SIG-M5 treated with dmso at 0.1 percent for 504 hours (cell line): ENCODE measurements at regions not wholly inside any gene's neighbourhood (a gene's known extent, or its start where the extent isn't known, plus 50 kb on each side); places are given as distances from the start of the nearest gene placed in this dataset.

ENCODE experiments used
- DNase-seq: peaks from one replicate; lab custom pipeline; 2025; ENCODE audit not compliant: unreplicated experiment; lab: John Stamatoyannopoulos, UW

GRCh38 chr10:43943818-43944360 is 295.2 kb upstream of the ZNF32 start:
- DNase-seq: no peak

- no peak for DNase-seq
These were observed 294.6 kb upstream of the ZNF32 start for GRCh38 chr10:43943119-43943817.

DNA sequence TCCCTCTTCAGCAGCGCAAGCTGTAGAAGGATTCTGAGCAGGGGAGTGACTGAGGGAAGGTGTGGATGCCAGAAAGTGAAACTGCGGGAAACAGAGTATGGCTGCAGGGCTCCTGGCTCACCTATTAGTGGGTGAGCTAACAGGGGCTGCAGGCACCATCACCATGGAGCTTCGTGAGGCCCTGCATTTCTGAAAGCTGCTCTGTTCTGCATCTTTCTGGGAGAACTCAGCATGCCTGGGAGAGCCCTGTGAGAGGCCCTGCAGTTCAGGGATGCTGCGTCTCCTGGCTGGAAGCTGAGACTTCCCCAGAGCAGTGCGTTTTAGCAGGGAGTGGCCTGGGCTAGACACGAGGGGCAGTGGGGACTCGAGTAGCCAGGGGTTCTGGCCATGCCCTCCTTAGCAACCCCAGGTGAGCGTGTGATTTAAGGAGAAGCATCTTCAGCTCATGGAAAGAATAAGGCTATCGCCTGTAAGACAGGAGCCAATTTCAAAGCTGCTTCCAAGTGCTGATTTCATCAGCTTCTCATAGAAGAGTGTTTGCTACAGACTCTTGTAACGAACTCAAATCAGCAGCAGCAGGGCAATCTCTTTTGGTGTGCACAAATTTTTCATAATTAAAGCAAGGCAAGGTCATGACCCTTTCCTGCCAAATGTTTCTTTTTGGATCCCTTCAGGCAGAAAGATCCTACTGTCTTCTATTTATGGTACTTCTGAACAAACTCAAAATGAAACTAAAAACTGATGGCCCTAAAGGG is 293.6 kb upstream of the ZNF32 start:
- DNase-seq: no peak

DNA sequence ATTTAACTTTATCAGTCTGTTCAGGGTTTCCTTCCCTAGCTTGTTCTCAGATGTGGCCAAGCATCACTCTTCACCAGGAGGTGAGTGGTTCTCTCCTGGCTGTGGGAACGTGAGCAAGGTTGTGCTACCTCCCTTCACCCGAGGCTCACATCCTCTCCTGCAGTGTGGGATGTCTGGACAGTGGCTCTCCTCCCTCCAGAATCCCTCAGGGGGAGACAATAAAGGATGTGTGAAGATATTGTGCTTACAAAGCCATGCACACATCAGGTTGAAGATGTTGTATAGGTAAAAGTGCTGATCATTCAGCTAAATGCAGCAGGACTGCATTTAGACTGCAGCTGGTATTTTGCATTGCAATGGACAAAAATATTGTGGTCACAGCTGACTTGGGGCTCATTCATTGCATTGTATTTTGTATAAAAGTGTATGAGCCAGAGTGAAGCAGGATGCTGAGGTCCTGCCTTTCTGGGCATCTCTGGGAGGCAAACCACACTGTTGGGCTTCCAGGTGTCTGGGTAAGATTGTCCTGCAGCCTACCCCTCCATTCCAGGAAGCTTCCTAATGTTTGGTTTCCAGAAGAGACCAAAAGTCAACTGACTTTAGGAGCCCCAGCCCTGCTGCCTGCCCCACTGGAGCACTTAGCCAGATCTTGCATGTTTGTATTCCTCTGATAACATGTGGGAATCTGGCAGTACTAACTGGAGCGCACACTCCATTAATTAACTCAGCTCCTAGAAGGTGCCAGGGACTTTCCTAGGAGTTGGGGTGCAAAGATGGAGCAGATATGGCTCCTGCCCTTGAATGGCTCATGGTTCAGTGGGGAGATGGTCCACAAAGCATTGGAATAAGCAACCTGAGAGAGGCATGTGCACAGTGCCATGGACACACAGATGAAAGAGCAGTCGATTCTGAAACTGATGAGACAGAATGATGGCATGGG is 292.5 kb upstream of the ZNF32 start:
- DNase-seq: no peak

GRCh38 chr10:43939939-43940820 is 291.5 kb upstream of the ZNF32 start:
- DNase-seq: no peak

GRCh38 chr10:43939389-43939938 is 290.8 kb upstream of the ZNF32 start:
- no peak for DNase-seq

- DNase-seq: no peak
These were observed 290.1 kb upstream of the ZNF32 start for GRCh38 chr10:43938810-43939209.

GRCh38 chr10:43931308-43931930 is 282.7 kb upstream of the ZNF32 start:
- no peak for DNase-seq

GRCh38 chr10:43930777-43931176 is 282.1 kb upstream of the ZNF32 start:
- no peak for DNase-seq

GRCh38 chr10:43930243-43930642 is 281.6 kb upstream of the ZNF32 start:
- no peak for DNase-seq

DNA sequence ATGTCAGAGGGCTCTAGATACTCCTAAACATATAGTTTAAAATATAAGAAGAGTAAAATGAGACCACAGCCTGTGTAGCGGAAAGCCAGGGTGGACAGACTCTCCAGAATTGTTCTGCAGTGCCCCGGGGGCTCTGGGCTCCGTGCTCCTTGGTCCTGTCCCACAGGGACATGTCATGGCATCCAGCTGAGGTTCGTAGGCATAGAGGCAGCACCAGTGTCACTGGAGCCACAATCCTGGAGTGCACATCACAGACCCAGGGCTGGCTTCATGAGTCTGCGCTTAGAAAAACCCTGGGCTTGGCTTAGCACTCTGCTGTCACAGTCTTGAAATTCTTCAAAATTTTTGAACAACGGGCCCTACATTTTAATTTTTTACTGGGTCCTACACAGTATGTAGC is 280.4 kb upstream of the ZNF32 start:
- no peak for DNase-seq

DNA sequence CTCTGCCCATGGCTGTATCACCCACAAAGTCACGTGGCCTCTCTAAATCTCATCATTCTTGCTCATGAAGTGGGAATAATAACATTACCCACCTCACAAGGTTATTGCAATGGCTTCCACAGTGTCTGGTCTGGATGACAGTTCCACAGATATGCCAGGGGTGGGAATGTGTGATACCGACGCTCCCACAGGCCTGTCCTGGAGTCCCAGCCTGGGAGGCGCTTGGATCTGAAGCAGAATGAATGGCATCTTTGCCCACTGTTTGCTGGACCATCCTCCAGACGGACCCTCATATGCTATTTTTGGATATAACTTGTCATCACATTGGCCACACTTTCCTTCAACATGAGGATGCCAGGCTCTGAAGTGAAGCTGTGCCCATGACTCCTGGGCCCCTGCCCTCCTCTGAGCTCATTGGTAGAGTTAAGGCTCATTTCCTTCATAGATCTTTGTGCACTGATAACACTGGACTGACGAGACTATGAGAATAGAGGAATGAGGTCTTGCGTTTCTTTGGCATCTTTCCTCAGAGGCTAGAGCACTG is 279.8 kb upstream of the ZNF32 start:
- DNase-seq: no peak

DNA sequence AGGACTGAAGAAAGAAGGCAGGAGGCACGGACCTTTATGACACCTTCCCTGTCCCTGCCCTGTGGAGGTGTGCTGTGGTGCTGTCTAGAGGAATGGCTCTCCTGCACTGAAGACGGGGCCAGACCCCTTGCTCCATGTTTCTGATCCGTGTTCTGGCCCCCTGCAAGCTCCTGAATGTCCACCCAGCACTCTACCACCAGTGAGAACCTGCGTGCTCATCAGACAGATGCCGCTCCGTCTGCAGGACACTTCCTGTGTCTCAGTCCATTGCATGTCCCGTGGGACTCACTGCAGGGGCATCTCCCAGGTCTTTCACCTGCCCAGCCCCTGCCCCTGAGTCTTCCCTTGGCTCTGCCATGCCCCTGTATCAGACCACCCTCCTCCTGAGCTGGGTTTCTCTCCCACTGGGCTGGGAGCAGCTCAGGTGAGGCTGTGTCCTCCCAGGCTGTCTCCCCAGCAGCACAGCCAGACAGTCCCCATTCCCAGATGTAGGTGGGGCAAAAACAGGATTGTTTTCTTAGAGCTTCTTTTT is 278.3 kb upstream of the ZNF32 start:
- no peak for DNase-seq

DNA sequence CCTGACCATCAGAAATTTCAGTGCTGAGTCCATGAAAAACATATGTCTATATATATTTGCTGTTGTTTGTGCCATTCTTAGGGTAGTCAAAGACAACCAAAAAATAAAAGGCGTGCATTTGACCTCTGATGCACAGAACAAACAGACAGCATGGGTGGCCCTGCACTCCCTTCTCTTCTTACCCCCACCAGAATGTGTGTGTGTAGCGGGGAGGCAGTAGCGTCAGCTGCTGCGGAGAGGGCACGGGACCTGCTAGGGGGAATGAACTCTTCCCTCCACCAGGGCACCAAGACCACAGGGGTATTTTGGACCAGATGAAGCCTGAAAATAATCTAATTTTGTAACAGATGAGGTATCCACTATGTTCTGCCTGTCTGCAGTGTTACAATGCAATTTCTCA is 277.7 kb upstream of the ZNF32 start:
- no peak for DNase-seq

DNA sequence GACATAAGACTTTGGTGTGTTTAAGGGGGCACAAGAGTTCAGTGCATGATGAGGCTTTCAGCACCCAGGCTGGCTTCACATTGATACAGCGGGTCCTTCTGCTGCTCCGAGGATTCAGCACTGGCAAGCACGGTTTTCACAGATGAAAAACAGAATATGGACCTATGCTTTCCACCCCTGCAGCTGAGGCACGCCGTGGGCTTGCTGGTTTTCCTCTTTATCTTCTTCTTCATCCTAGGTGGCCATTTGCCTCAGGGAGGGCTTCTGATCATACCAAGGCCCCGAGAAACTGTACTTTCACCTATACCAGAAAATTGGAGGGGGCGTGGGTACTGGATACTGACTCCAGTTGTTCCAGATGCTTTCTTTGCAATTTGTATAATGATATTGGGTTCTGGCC is 277.1 kb upstream of the ZNF32 start:
- no peak for DNase-seq

GRCh38 chr10:43923328-43923727 is 274.6 kb upstream of the ZNF32 start:
- DNase-seq: no peak

DNA sequence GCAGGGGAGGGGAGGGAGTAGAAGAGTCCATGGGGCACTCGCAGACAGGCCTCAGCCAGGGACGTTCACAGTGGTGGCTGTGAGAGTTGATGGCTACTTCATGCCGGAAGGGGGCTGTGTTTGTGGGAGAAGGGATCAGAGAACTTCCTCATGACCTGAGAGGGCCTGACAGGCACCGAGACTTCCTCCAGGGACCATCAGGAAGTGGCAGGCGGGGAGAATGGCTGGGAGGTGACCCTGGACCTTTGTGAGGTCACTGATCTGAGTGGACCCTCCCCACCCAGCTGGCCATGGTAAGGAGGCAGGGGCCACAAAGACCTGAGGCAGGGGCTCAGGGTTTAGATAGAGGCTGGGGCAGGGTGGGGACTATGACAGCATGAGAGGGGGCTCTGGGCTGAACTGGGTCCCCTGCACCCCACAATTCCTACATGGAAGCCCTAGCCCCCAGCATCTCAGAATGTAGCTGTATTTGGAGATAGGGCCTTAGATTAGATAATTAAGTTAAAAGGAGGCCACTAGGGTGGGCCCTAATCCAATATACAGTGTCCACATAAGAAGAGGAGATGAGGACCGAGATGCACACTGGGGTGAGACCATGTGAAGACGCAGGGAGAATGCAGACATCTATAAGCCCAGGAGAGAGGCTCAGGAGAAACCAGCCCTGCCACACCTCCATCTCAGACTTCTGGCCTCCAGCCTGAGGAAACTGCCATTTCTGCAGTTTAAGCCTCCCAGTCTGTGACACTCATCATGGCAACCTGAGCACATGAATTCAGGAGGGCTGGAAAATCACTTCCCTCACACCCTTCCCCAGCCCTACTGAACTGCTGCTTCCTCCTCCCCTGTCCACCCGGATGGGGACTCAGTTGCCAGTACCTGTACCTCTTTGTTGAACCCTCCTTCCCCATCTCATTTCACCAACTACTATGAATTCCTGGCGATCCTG is 273.9 kb upstream of the ZNF32 start:
- no peak for DNase-seq

- no peak for DNase-seq
These were observed 273.2 kb upstream of the ZNF32 start for GRCh38 chr10:43921881-43922280.
